GM19043 (cell line): ENCODE measurements at regions not wholly inside any gene's neighbourhood (a gene's known extent, or its start where the extent isn't known, plus 50 kb on each side); places are given as distances from the start of the nearest gene placed in this dataset.
"Not testable (repeated sequence)": the region's sequence is repeated elsewhere in the genome, so short reads cannot be mapped to it uniquely, and the experiment has no call there.

Experiments used
- ATAC-seq: cut with Tn5 transposase; IDR thresholded peaks from one replicate; pipeline ENCODE4 v1.9.1; 2021; ENCODE audit warnings: low read depth; ENCODE audit not compliant: unreplicated experiment

DNA sequence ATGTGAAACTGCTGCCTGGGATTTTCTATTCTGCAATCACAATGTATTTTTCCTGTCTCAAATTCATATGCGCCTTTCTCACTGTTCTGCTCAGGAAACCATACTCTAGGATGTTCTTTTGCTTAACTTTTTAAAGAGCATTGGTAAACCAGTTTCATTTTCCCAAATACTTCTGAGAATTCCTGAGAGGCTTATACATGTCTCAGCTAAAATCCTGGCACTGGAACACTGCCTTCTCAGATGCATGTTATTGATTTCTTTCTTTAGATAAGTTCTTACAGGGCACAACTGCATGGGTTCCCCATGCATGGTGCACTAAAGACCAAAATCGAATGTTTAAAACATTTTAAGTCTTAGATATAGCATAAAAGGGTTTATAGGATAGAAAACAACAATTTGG, 178.3 kb upstream of the PLSCR5 start:
- ATAC-seq, result no peak

DNA sequence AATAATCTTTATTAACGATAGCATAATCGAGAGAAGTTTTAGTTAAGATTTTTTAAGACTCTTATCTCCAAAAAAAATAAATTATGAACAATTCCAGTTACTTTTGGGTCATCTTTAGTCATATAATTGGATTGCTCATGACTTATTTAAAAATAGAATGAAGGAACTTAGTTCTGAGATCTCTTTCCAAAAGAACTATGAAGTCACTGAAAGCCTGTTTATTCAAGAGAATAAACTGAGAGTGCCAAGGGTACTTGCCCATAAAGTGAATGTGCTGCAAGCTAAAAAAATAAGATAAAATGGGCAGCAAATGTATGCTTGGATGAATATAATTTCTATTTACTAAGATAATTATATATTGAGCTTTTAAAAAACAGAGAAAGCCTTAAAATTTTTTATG, 176.5 kb upstream of the PLSCR5 start:
- no peak for ATAC-seq

DNA sequence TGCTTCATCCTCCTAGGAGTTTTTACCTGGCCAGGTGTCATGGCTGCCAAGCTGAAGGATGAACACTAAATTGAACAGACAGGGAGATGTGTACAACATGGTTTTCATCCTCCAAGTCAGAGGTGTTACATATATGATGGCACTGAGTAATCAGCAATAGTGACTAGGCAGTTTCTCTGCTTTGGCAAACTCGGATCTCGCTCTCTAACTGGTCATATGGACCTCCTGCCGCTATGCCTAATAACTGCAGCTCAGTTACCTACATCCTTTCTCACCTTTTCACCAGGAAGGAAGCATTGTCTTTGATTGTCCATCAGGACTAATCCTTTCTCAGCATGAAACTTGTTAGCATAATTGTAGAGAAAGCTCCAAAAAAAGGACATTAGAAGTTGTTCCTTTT, 175.9 kb upstream of the PLSCR5 start:
- no peak for ATAC-seq

DNA sequence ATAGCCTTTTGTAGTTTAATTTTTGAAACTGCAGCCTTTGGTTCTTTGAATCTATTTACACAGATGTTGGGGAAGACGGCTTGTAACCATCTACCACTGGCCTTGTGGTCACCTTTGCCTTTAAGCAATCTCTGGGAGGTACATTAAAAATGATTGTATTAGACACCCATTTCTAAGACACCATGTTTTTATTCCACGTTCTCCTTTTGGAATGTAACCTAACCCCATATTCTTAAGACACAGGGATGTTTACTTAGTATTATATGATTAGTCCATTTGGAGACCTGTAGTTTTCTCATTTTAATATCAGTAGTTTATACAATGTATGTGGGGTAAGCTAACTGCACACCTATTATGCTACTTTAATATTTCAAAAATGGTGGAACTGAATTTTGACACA, 175.1 kb upstream of the PLSCR5 start:
- ATAC-seq, result no peak

DNA sequence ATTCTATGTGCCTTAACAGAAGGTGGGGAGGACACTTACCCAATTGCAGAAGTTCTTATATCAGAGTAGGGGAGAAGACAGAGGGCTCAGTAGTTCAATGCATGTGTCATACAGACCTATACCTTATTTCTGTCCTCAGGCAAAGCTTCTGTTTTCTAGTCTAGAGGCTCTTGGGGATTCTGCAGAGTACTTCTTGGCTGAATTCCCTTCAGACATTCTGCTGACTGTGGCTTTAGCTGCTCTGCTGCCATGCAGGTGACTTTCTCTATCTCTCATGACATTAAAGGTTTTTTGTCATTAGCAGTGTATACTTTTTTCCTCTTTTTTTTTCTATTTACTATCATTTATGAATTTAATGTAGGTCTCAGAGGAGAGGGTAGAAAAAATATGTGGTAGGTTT, 172.8 kb upstream of the PLSCR5 start:
- ATAC-seq, result no peak

DNA sequence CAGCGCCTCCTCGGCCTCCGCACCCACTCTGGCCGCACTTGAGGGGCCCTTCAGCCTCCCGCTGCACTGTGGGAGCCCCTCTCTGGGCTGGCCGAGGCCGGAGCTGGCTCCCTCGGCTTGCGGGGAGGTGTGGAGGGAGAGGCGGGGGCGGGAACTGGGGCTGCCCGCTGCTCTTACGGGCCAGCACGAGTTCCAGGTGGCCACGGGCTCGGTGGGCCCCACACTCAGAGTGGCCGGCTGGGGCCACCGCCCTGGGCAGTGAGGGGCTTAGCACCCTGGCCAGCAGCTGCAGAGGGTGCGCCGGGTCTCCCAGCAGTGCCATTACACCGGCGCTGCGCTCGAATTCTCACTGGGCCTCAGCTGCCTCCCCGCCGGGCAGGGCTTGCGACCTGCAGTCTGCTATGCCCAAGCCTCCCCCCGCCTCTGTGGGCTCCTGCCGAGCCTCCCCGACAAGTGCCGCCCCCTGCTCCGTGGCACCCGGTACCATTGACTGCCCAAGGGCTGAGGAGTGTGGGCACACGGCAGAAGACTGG, 167.1 kb upstream of the PLSCR5 start:
- no peak for ATAC-seq

DNA sequence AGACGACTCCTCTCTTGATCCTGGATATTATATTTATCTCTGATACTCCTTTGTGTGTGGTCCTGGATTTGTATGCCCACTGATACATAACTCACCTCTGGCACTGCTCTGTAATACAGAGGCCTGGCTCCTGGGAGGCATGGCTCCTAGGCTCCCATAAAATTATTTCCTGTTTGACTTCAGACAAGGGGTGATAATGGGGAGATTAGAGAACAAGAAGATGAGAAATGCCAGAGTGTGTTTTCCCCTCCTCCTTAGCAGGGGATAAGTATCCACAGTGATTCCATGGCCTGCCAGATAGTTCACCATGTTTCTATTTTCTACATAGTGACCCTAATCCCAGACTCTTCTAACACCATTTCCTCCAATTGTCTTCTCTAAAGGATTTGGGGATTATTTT, 165.7 kb upstream of the PLSCR5 start:
- ATAC-seq, result no peak

DNA sequence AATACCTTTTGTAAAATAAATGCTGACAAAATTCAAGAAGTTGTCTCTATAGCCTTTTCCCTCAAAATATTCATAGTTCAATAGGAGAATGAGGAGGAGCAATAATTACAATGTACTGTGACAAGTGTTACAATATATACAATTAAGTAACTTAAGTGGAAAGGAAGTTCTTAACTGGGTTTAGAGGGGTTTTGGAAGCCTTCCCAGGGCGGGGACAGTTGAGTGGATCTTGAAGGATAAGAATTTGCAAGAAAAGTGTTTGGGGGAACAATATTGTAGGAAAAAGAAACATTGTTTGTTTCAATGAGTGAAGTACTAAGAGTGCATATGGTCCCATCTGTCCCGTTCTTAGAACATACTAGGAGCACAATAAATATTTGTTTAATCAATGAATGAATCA, 165.2 kb upstream of the PLSCR5 start:
- ATAC-seq, result no peak

DNA sequence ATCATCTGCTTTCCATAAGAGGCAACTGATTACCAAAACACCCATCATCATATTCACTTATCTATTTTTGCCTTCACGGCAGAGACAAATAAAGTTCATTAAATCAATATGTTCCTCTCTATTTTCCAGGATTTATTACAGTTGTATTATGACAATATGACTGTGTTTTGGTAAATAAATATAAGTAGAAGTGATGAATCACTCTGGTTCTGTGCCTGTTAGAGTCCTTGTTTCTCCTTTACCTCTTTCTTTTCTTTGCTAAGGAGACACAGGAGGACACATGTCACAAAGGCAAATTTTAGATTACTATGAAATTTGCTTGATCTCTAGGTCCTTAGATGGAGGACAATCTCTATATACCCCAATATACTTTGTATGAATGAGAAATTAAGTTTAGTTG, 152.6 kb upstream of the PLSCR5 start:
- no peak for ATAC-seq

DNA sequence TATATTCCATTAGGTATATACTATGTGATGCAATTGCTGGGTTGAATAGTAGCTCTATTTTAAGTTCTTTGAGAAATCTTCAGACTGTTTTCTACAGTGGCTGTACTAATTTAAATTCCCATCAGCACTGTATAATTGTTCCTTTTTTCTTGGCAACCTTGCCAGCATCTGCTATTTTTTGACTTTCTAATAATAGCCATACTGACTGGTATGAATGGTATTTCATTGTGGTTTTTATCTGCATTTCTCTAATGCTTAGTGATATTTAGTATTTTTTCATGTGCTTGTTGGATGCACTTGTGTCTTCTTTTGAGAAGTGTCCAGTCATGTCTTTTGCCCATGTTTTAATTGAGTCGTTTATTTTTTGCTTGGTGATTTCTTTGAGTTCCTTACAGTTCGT, 145.1 kb upstream of the PLSCR5 start:
- no peak for ATAC-seq

DNA sequence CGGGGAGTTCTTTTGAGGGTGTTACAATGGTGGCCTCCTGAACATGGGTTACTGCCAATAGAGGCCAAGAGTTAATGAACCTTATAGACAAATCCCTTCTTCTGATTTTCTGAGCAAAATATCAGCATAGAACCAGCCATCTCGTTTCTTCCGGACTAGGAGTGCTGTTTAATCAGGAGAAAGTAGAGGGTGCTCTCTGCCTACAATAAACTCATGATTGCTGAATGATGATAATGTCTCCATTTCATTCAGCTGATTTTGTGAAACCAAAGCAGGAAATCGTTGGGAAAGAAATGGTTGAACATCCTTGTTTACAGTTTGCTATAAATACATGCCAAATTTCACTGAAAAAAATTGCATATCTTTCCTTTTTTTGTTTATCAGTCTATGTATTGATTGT, 142.8 kb upstream of the PLSCR5 start:
- ATAC-seq, result no peak

DNA sequence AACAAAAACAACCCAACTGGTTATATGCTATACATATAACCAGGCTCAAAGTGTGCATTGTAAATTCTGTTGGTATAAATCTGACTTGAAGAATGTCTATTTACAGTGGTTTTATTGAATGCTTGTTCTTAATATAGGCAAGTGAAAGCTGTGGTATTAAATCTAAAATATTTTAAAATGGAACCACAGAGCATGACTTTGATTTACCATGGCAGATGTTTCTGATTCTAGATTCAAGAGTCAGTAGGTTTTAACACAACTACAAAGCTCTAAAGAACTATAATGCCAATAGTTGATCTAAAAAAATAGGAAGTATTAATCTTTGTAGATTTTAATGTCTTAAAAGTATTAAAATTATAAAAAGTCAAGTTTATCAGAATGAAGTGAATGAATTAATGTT, 141.9 kb upstream of the PLSCR5 start:
- ATAC-seq, result no peak

DNA sequence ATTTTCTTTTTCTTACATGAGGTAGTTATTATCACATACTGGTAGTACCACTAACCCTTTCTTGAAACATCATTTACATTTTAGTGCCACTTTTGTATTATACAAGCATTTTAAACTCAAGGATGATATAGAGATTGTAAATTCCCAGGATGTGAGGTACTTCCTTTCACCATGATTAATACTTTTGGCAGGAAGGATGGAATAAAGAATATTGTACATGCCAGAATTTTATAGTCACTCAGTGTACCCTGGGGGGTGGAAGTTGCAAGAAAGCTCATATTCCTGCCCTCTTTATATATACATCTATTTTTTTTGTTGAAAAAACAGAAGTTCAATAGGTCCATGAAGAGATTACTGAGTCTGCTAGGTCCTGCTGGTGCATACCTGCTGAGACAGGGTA, 141.0 kb upstream of the PLSCR5 start:
- no peak for ATAC-seq

DNA sequence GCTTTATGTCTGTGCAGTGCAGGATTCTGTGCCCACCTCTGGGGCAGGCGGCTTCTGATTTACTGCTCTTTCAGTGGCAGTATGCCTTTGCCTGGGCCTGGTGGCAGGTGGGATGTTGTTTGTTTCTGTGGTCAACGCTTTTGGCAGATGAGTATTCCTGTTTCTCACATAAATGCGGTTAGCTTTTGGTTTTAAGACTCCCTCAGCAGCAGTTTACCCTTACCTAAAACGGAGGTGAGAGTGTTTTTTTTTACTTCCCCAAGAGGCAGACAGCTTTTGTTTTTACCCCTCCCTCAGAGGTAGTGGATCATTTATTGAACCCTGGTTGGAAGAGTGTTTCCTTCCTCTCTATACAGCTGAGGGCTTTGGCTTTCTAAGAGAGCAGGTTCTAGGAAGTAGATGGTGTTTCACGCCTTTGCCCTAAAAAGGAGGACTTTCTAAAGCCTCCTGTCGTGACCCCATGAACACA, 134.1 kb upstream of the PLSCR5 start:
- no peak for ATAC-seq

DNA sequence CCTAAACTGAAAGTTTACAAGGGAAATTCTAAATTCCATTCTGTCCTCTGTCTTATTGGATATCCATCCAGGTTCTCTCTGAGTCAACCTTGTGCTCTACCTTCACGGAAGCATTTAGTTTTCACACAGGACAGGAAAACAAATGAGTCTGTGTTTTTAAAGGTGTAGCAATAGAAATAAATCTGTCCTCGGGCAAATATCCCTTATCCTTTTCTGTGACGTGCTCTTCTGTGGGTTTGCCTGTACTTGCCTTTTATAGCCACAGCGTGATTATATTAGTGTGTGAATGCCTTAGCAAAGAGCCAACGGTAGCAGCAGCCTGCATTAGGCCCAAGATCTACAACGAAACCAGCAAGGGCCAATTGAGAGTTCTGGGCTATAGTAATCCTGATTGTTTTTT, 127.2 kb upstream of the PLSCR5 start:
- ATAC-seq, result no peak

DNA sequence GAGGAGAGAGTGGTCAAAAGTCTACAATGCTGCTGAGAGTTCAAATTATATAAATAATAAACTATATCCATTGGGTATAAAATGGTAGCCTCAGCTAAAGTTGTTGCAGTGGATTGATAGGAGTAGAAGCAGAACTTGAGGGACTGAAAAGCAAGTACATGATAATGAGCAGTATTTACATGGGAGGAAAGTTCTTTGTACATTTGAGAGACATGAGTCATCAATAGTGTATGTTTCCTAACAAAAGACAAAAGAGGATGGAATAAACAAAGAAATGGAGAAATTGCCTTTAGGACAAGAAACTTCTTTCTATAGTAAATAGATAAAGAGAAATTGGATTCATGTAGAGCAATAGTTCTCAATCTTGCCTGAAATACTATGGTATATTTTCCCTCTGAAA, 110.0 kb upstream of the PLSCR5 start:
- no peak for ATAC-seq

DNA sequence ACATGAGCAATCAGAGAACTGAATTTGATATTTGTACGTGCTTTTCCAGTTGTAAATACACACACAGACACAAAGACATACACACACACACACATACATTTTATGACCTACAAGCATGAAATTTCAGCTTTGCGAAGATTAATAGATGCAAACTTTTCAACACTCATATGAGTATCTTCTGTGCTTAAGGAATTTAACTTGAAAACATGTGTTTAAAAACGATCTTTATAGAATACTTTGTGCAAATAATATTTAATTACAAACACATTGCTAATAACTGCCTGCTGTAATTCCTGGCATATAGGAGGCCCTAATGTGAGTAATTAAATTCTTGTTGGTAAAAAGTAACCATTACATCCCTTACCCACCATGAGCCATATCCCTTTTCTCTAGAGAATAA, 107.7 kb upstream of the PLSCR5 start:
- no peak for ATAC-seq

DNA sequence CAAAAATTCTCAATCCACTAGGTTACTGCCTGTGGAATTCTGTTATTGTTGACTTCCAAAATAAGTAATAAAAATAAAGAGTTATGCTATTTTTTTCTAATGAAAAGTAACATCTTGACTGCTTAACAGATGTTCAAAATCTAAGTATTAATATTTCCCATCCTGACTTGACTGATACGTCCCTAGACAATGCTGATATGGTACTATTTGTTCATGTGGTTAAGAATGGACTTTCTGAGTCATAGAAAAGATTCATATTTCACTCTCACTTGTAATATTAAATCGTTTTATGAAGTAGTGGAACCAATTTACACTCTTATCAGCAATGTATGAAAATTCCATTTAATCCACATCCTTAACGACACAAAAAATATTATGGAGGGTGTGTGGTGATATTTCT, 104.8 kb upstream of the PLSCR5 start:
- ATAC-seq, result no peak

DNA sequence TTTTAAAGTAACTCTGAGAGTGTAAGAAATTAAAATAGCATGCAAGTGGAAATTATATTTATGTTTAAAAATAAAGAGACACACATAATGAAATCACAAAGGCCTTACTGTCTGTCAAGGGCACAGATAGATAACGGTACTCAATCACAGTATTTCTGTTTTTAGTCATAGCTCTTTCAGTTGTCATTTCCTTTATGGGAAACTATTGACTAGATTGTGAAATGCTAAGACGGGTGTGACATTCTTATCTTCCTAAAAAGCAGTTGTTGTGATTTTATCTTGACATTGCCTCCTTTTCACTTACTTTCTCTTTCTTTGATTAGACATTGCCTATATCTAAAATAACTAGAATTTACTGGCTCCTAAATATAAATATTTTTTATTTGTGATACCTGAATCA, 100.1 kb upstream of the PLSCR5 start:
- no peak for ATAC-seq

DNA sequence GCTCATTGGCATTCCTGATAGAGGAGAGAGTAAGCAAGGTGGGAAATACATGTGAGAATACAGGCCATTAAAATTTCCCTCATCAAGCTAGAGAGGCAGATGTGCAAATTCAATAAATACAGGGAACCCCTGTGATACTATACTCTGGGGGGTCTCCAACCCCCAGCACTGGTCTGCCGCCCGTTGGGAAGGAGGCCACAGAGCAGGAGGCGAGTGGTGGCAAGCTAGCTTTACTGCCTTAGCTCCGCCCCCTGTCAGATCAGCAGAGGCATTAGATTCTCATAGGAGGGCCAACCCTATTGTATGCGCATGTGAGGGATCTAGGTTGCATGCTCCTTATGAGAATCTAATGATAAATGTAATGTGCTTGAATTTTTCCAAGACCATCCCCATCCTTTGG, 97.1 kb upstream of the PLSCR5 start:
- ATAC-seq, result no peak

DNA sequence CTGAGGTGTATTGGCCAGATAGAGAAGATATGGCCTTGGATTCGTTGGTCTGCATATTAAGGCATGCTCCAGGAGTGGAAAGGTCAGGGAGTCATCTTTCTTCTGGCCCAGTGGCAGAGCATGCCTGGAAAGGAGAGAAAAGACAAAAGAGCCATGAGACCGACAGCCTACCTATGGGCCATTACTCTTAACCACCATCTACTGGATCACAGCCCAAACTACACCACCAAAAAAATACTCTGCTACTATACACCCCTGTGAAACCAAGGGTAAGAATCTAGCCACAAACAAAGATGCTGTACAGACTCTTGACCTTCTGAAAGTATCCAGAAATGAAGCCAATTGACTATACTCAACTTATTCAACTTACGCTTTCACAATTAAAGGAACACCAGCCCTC, 96.1 kb upstream of the PLSCR5 start:
- ATAC-seq, result no peak

DNA sequence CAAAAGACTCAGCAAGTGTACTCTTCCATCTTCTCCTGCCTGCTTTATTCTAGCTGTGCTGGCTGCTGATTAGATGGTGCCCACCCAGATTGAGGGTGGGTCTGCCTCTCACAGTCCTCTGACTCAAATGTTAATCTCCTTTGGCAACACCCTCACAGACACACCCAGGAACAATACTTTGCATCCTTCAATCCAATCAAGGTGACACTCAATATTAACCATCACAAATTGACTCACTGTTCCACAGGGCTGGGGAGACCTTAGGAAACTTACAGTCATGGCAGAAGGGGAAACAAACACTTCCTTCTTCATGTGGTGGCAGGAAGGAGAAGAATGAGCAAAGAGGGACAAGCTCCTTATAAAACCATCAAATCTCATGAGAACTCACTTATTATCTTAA, 94.9 kb upstream of the PLSCR5 start:
- ATAC-seq, result not testable (repeated sequence)

DNA sequence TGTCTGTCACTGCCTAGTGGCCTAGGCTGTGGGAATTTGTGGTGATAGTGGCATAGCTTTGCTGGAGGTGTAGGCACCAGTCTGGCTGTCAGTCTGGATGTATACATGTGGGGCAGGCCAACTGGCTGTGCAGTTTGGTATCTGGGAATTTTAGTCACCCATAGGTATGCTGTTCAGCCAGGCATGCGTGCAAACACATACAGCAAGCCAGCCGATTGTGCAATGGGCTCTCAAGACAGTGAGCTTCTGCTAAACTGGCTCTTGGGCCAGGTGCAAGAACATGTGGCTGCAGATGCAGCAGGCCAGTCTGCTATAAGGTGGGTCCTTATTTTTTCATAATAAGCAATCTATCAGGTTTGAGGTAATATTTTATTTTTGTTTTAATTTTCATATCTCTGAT, 87.1 kb upstream of the PLSCR5 start:
- no peak for ATAC-seq
